ENCODE measurements at regions not wholly inside any gene's neighbourhood (a gene's known extent, or its start where the extent isn't known, plus 50 kb on each side); places are given as distances from the start of the nearest gene placed in this dataset.

- no peaks in the 10 kb centered on the region for H3K9me3 ChIP-seq (ENCODE audit: control insufficient read depth, low read length, poor library complexity, severe bottlenecking)
- no peak overlapping the region for H3K4me3 Mint-ChIP-seq
- peaks cover 8% of the 10 kb centered on the region for H3K4me1 Mint-ChIP-seq
- H3K36me3 Mint-ChIP-seq (ENCODE audit: low read depth), result peaks cover 5% of the 10 kb centered on the region
- peaks cover 6% of the 10 kb centered on the region for H3K27me3 Mint-ChIP-seq
- DNase-seq (no peak), ATAC-seq (no peak)
- no peak overlapping the region for H3K27ac Mint-ChIP-seq
These were observed 75.6 kb upstream of the RFC3 start for GRCh38 chr13:33742321-33742720.

- Mint-ChIP-seq H3K4me1 (peaks cover 8% of the 10 kb centered on the region), H3K27ac (peak overlapping the region; percentile 1), H3K36me3 (ENCODE audit: low read depth) (peaks cover 5% of the 10 kb centered on the region), H3K27me3 (peaks cover 6% of the 10 kb centered on the region), H3K4me3 (no peak overlapping the region)
- DNase-seq, result no peak
- H3K9me3 ChIP-seq (ENCODE audit: control insufficient read depth, low read length, poor library complexity, severe bottlenecking), result no peaks in the 10 kb centered on the region
- ATAC-seq, result peak; percentile 32
These were observed 74.2 kb upstream of the RFC3 start for GRCh38 chr13:33743438-33744368.

DNA sequence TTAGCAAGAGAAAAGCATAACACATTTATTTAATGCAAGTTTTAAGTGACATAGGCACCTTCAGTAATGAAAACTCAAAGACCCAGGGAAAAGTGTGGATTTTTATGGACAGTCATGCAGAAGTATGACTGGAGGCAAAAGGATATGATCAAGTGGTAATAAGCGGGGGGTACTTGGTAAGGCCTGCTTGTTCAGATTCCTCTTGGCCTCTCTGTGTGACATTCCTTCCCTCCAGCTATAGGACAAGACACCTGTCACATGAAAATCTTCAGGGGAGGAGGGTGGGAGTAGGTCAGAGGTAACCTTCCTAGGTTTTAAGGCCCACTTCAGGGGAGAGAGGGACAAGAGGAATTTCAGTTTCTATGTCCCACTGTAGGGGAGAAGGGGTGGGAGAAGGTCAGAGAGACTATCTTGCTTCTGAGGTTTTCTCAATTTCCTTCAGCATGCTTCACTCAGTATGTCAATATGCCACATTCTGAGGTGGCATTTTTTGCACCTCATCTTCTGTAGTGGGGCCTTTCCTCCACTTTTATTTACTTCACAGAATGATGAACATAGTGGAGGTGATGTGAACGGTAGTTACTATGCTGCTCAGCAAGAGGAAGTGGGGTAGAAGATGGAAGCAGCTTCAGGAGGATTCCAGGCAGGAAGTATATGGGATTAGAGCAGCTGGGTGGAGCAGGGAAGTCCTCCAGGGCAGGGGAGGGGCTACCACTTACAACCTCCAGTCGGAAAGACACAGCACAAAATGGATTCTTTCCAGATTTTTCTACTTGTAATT, 73.2 kb upstream of the RFC3 start:
- H3K9me3 ChIP-seq (ENCODE audit: control insufficient read depth, low read length, poor library complexity, severe bottlenecking), result no peaks in the 10 kb centered on the region
- Mint-ChIP-seq H3K4me3 (peak overlapping the region; percentile 10), H3K4me1 (peaks cover 8% of the 10 kb centered on the region), H3K36me3 (ENCODE audit: low read depth) (peaks cover 5% of the 10 kb centered on the region), H3K27ac (no peak overlapping the region), H3K27me3 (peaks cover 6% of the 10 kb centered on the region)
- DNase-seq (no peak), ATAC-seq (no peak)

- Mint-ChIP-seq H3K4me3 (no peak overlapping the region), H3K36me3 (ENCODE audit: low read depth) (peaks cover 5% of the 10 kb centered on the region), H3K27me3 (peaks cover 6% of the 10 kb centered on the region), H3K4me1 (peaks cover 8% of the 10 kb centered on the region), H3K27ac (no peak overlapping the region)
- no peaks in the 10 kb centered on the region for H3K9me3 ChIP-seq (ENCODE audit: control insufficient read depth, low read length, poor library complexity, severe bottlenecking)
- DNase-seq (no peak), ATAC-seq (no peak)
These were observed 72.3 kb upstream of the RFC3 start for GRCh38 chr13:33745370-33746324.

- H3K27ac Mint-ChIP-seq, result no peak overlapping the region
- no peaks in the 10 kb centered on the region for H3K9me3 ChIP-seq (ENCODE audit: control insufficient read depth, low read length, poor library complexity, severe bottlenecking)
- H3K27me3 Mint-ChIP-seq, result peaks cover 6% of the 10 kb centered on the region
- H3K36me3 Mint-ChIP-seq (ENCODE audit: low read depth), result peaks cover 4% of the 10 kb centered on the region
- ATAC-seq (no peak), DNase-seq (no peak)
- no peak overlapping the region for H3K4me3 Mint-ChIP-seq
- peaks cover 8% of the 10 kb centered on the region for H3K4me1 Mint-ChIP-seq
These were observed 71.1 kb upstream of the RFC3 start for GRCh38 chr13:33746867-33747266.

DNA sequence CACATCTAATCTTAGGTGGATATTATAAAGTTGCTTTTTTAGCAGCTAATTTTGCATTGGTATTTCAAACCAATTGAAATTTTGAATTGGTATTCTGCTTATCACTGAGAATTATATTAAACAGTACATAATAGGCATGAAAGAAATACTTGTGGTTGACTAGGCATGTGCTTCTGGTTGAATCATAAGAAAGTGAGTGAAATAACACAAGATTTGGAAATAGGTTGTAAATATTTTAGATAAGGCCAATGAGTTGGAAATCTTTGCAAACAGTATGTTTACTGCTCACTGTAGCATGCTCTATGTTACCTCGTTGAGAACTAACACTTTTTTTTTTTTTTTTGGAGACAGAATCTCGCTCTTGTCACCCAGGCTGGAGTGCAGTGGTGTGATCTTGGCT, 66.8 kb upstream of the RFC3 start:
- Mint-ChIP-seq H3K27ac (no peak overlapping the region), H3K36me3 (ENCODE audit: low read depth) (no peaks in the 10 kb centered on the region), H3K4me3 (no peak overlapping the region), H3K27me3 (peaks cover 6% of the 10 kb centered on the region), H3K4me1 (no peaks in the 10 kb centered on the region)
- no peak for ATAC-seq
- DNase-seq, result no peak
- no peaks in the 10 kb centered on the region for H3K9me3 ChIP-seq (ENCODE audit: control insufficient read depth, low read length, poor library complexity, severe bottlenecking)

GRCh38 chr13:33752094-33752493, 65.9 kb upstream of the RFC3 start:
- H3K36me3 Mint-ChIP-seq (ENCODE audit: low read depth), result no peaks in the 10 kb centered on the region
- no peaks in the 10 kb centered on the region for H3K4me1 Mint-ChIP-seq
- DNase-seq (no peak), ATAC-seq (no peak)
- no peak overlapping the region for H3K27ac Mint-ChIP-seq
- H3K9me3 ChIP-seq (ENCODE audit: control insufficient read depth, low read length, poor library complexity, severe bottlenecking), result no peaks in the 10 kb centered on the region
- no peak overlapping the region for H3K4me3 Mint-ChIP-seq
- peaks cover 6% of the 10 kb centered on the region for H3K27me3 Mint-ChIP-seq

GRCh38 chr13:33752597-33752996, 65.4 kb upstream of the RFC3 start:
- no peak for ATAC-seq
- Mint-ChIP-seq H3K27me3 (peaks cover 6% of the 10 kb centered on the region), H3K27ac (no peak overlapping the region), H3K36me3 (ENCODE audit: low read depth) (no peaks in the 10 kb centered on the region), H3K4me1 (no peaks in the 10 kb centered on the region), H3K4me3 (no peak overlapping the region)
- DNase-seq, result no peak
- no peaks in the 10 kb centered on the region for H3K9me3 ChIP-seq (ENCODE audit: control insufficient read depth, low read length, poor library complexity, severe bottlenecking)

- DNase-seq, result no peak
- peaks cover 4% of the 10 kb centered on the region for H3K27me3 Mint-ChIP-seq
- no peak overlapping the region for H3K4me3 Mint-ChIP-seq
- ATAC-seq, result no peak
- H3K4me1 Mint-ChIP-seq, result peaks cover 2% of the 10 kb centered on the region
- H3K36me3 Mint-ChIP-seq (ENCODE audit: low read depth), result no peaks in the 10 kb centered on the region
- H3K27ac Mint-ChIP-seq, result no peak overlapping the region
- H3K9me3 ChIP-seq (ENCODE audit: control insufficient read depth, low read length, poor library complexity, severe bottlenecking), result no peaks in the 10 kb centered on the region
These were observed 61.0 kb upstream of the RFC3 start for GRCh38 chr13:33756929-33757328.

DNA sequence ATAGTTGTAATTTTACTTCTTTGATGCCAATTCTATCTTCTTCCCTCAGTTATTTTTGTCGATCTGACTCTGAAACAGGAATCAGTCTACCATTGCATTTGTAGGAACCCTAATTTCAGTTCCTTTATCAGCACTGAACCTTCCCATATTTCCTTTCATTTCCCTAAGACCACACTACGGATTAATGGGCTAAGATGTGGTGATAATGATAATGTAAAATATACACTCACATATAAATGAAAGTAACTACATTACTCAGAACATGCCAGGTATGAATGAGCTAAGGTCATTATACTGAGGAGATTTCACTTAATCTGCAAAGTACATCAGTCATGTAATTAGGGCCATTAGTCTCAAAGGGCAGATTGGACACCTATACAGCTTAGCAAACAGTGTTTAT, 60.2 kb upstream of the RFC3 start:
- Mint-ChIP-seq H3K27me3 (peaks cover 4% of the 10 kb centered on the region), H3K4me3 (no peak overlapping the region), H3K4me1 (peaks cover 2% of the 10 kb centered on the region), H3K27ac (no peak overlapping the region), H3K36me3 (ENCODE audit: low read depth) (no peaks in the 10 kb centered on the region)
- DNase-seq, result no peak
- H3K9me3 ChIP-seq (ENCODE audit: control insufficient read depth, low read length, poor library complexity, severe bottlenecking), result no peaks in the 10 kb centered on the region
- no peak for ATAC-seq

DNA sequence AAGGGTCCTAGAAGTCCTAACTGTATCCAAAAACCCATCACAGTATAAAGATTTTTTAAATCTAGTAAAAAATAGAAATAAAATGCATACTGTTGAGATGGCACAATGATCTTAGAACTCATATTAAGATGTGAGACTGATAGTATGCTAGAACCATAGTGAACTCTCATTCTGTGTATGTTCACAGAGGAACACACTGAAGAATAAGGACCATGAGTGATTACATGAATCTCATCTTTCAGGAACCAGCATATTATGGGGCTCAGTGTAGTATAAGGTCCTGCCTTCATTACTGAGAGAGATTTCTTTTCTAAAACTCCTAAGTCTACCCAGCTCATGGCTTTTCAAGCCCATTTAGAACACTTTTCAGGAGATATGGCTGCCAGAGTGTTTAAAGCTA, 59.8 kb upstream of the RFC3 start:
- H3K27me3 Mint-ChIP-seq, result peaks cover 4% of the 10 kb centered on the region

GRCh38 chr13:33761740-33762139, 56.2 kb upstream of the RFC3 start:
- H3K9me3 ChIP-seq (ENCODE audit: control insufficient read depth, low read length, poor library complexity, severe bottlenecking), result no peaks in the 10 kb centered on the region
- ATAC-seq, result no peak
- H3K4me3 Mint-ChIP-seq, result no peak overlapping the region
- DNase-seq, result no peak
- H3K27me3 Mint-ChIP-seq, result peaks cover 20% of the 10 kb centered on the region
- H3K27ac Mint-ChIP-seq, result no peak overlapping the region
- H3K4me1 Mint-ChIP-seq, result peaks cover 2% of the 10 kb centered on the region
- no peaks in the 10 kb centered on the region for H3K36me3 Mint-ChIP-seq (ENCODE audit: low read depth)

More for the DNA sequence above, 59.8 kb upstream of the RFC3 start:
- Mint-ChIP-seq H3K36me3 (ENCODE audit: low read depth) (no peaks in the 10 kb centered on the region), H3K4me3 (no peak overlapping the region), H3K4me1 (peaks cover 2% of the 10 kb centered on the region), H3K27ac (no peak overlapping the region)
- no peaks in the 10 kb centered on the region for H3K9me3 ChIP-seq (ENCODE audit: control insufficient read depth, low read length, poor library complexity, severe bottlenecking)
- DNase-seq (no peak), ATAC-seq (no peak)

- H3K27me3 Mint-ChIP-seq, result peaks cover 27% of the 10 kb centered on the region
- H3K36me3 Mint-ChIP-seq (ENCODE audit: low read depth), result no peaks in the 10 kb centered on the region
- H3K4me3 Mint-ChIP-seq, result no peak overlapping the region
- H3K4me1 Mint-ChIP-seq, result peaks cover 2% of the 10 kb centered on the region
- no peak overlapping the region for H3K27ac Mint-ChIP-seq
- no peaks in the 10 kb centered on the region for H3K9me3 ChIP-seq (ENCODE audit: control insufficient read depth, low read length, poor library complexity, severe bottlenecking)
- DNase-seq (no peak), ATAC-seq (no peak)
These were observed 54.9 kb upstream of the RFC3 start for GRCh38 chr13:33763021-33763420.

Data from T-helper 17 cell (primary cell).